NB4 (cell line): ENCODE measurements at regions not wholly inside any gene's neighbourhood (a gene's known extent, or its start where the extent isn't known, plus 50 kb on each side); places are given as distances from the start of the nearest gene placed in this dataset.

Experiments used
- CTCF ChIP-seq: IDR thresholded peaks from one replicate; pipeline ENCODE4 v1.5.1; 2012; ENCODE audit warnings: low read depth, low read length
- MAX ChIP-seq: IDR thresholded peaks from 2 replicates; pipeline ENCODE4 v1.6.1; 2011; ENCODE audit warnings: low read depth, low read length
- MYC ChIP-seq: IDR thresholded peaks from 2 replicates; pipeline ENCODE4 v1.6.1; 2011; ENCODE audit warnings: low read depth, low read length
- POLR2A ChIP-seq: IDR thresholded peaks from 2 replicates; pipeline ENCODE4 v1.6.1; 2011; ENCODE audit warnings: mild to moderate bottlenecking; ENCODE audit not compliant: insufficient read length; ENCODE audit errors: extremely low read depth

- TF ChIP-seq CTCF (no peak), POLR2A (no peak), MAX (no peak), MYC (no peak)
Measured at GRCh38 chr19:5238700-5239099, 101.9 kb downstream of the PTPRS start.
